GM12878 (cell line): ENCODE measurements at regions not wholly inside any gene's neighbourhood (a gene's known extent, or its start where the extent isn't known, plus 50 kb on each side); places are given as distances from the start of the nearest gene placed in this dataset.

Source experiments
- ATAC-seq: fragments of 200-7000 bp; cut with Tn5 transposase; 3 replicates; pipeline ENCODE4 v1.9.1; 2020; ENCODE audit warnings: mild to moderate bottlenecking, moderate library complexity
- BruUV-seq: library from RNA; stranded (reverse); fragments of 400-500 nt; replicated peaks from 2 replicates; lab custom pipeline; 2021; lab: Mats Ljungman, UMichigan
- CTCF ChIA-PET: fragments of 300-600 bp; sonication (Branson Sonifier 250); formaldehyde crosslinking; extraction: SDS; loops from one replicate; lab custom pipeline; 2021; ENCODE audit warnings: inconsistent platforms; lab: Yijun Ruan, JAX
- POLR2A ChIA-PET: fragments of 350-600 bp; formaldehyde crosslinking; extraction: SDS; loops from one replicate; lab custom pipeline; 2021; ENCODE audit warnings: inconsistent platforms; lab: Charles Lee
- RAD21 ChIA-PET: fragments of 300-600 bp; sonication (Branson Sonifier 250); formaldehyde crosslinking; loops from one replicate; lab custom pipeline; 2023; ENCODE audit warnings: antibody characterized with exemption; ENCODE audit not compliant: unreplicated experiment; lab: Charles Lee
- SMC1A ChIA-PET: fragments of 300-600 bp; sonication (Branson Sonifier 250); formaldehyde crosslinking; loops from one replicate; lab custom pipeline; 2023; ENCODE audit not compliant: unreplicated experiment, uncharacterized antibody; lab: Charles Lee
- DNase-seq: peaks from one replicate; pipeline ENCODE4 v3.0.0-alpha.2; 2011; ENCODE audit warnings: low read depth, low spot score
- FAIRE-seq: peaks from 3 replicates; lab custom pipeline; 2011; peaks lifted over from hg19 to GRCh38; lab: Jason Lieb, UNC
- H2AFZ ChIP-seq: 2 replicates; pipeline ENCODE4 v1.6.0; 2011; ENCODE audit warnings: low read depth, low read length, control low read depth; ENCODE audit not compliant: control insufficient read depth
- H3K27ac ChIP-seq: 2 replicates; pipeline ENCODE4 v1.5.1; 2011; ENCODE audit warnings: control low read depth; ENCODE audit not compliant: control insufficient read depth, insufficient read depth
- H3K27me3 ChIP-seq, 2 experiments: replicated peaks in 1 of 2; 2 replicates each; pipeline versions ENCODE4 v1.6.0 to v1.6.1; 2011; ENCODE audit warnings: low read length in 1 of 2; ENCODE audit not compliant: control insufficient read depth in 2 of 2, insufficient read depth in 2 of 2
- H3K36me3 ChIP-seq, 2 experiments: 2 replicates each; pipeline ENCODE4 v1.5.1; 2011; ENCODE audit warnings: low read length in 1 of 2; ENCODE audit not compliant: control insufficient read depth in 2 of 2, insufficient read depth in 2 of 2
- H3K4me1 ChIP-seq: 2 replicates; pipeline ENCODE4 v1.6.1; 2011; ENCODE audit warnings: mild to moderate bottlenecking, low read length, moderate library complexity, mixed read lengths; ENCODE audit not compliant: control insufficient read depth, insufficient read depth
- H3K4me2 ChIP-seq: 2 replicates; pipeline ENCODE4 v1.6.0; 2011; ENCODE audit warnings: control low read depth; ENCODE audit not compliant: control insufficient read depth, insufficient read depth
- H3K4me3 ChIP-seq: fragments of 200-600 bp; sonication (generic); 2 replicates; pipeline ENCODE4 v1.5.1; 2016
- H3K79me2 ChIP-seq: 2 replicates; pipeline ENCODE4 v1.6.0; 2011; ENCODE audit warnings: low read length; ENCODE audit not compliant: control insufficient read depth, insufficient read depth
- H3K9ac ChIP-seq: 2 replicates; pipeline ENCODE4 v1.8.0; 2011; ENCODE audit warnings: low read length, control low read depth, mixed read lengths; ENCODE audit not compliant: control insufficient read depth, insufficient read depth
- H3K9me3 ChIP-seq: replicated peaks from 3 replicates; pipeline ENCODE4 v1.5.1; 2011; ENCODE audit warnings: mild to moderate bottlenecking, low read length; ENCODE audit not compliant: control insufficient read depth, insufficient read depth
- H4K20me1 ChIP-seq: 2 replicates; pipeline ENCODE4 v1.6.0; 2011; ENCODE audit not compliant: control insufficient read depth, insufficient read depth
- BHLHE40 ChIP-seq, 2 experiments: fragments of 450-650 bp in 1 of 2; IDR thresholded peaks; 2 replicates each; pipeline ENCODE4 v1.6.1; 2011 to 2017; ENCODE audit warnings: low read depth in 2 of 2, borderline replicate concordance in 1 of 2, improper control_type of control experiment in 1 of 2, low read length in 1 of 2, mild to moderate bottlenecking in 1 of 2
- CEBPB ChIP-seq, 2 experiments: fragments of 150-350 bp in 1 of 2; IDR thresholded peaks; 2 replicates each; pipeline ENCODE4 v1.6.1; 2012 to 2014; ENCODE audit warnings: low read depth in 2 of 2, low read length in 2 of 2, borderline replicate concordance in 1 of 2, inconsistent platforms in 1 of 2
- CEBPZ ChIP-seq: fragments of 150-350 bp; IDR thresholded peaks from 2 replicates; pipeline ENCODE4 v1.6.1; 2016; ENCODE audit warnings: low read depth, low read length
- IRF4 ChIP-seq: IDR thresholded peaks from 2 replicates; pipeline ENCODE4 v1.6.1; 2011; ENCODE audit warnings: low read depth, low read length
- JUNB ChIP-seq: IDR thresholded peaks from 2 replicates; pipeline ENCODE4 v1.6.1; 2016; ENCODE audit warnings: antibody characterized with exemption, mild to moderate bottlenecking
- KAT2A ChIP-seq: conservative IDR thresholded peaks from 2 replicates; pipeline ENCODE4 v1.6.1; 2011; ENCODE audit warnings: low read depth, low read length; ENCODE audit not compliant: control insufficient read depth
- KDM1A ChIP-seq: fragments of 200-600 bp; sonication (generic); IDR thresholded peaks from 2 replicates; pipeline ENCODE4 v1.6.1; 2016; ENCODE audit warnings: borderline replicate concordance
- KLF5 ChIP-seq: fragments of 450-650 bp; IDR thresholded peaks from 2 replicates; pipeline ENCODE4 v1.6.1; 2014; ENCODE audit warnings: mild to moderate bottlenecking; ENCODE audit not compliant: partially characterized antibody
- NR2C1 ChIP-seq: fragments of 450-650 bp; IDR thresholded peaks from 2 replicates; pipeline ENCODE4 v1.6.1; 2017; ENCODE audit warnings: antibody characterized with exemption, mild to moderate bottlenecking, moderate library complexity
- NR2C2 ChIP-seq: IDR thresholded peaks from 2 replicates; pipeline ENCODE4 v1.6.1; 2011; ENCODE audit warnings: borderline replicate concordance, low read depth; ENCODE audit not compliant: control insufficient read depth, insufficient read length
- RCOR1 ChIP-seq: conservative IDR thresholded peaks from 2 replicates; pipeline ENCODE4 v1.6.1; 2012; ENCODE audit warnings: low read depth, low read length, improper control_type of control experiment
- RELA ChIP-seq: fragments of 450-650 bp; IDR thresholded peaks from 2 replicates; pipeline ENCODE4 v1.8.0; 2014; ENCODE audit warnings: borderline replicate concordance; ENCODE audit not compliant: partially characterized antibody
- RUNX3 ChIP-seq: IDR thresholded peaks from 2 replicates; pipeline ENCODE4 v1.6.1; 2012; ENCODE audit warnings: low read length, inconsistent platforms
- TCF7 ChIP-seq: IDR thresholded peaks from 2 replicates; pipeline ENCODE4 v1.6.1; 2014; ENCODE audit warnings: antibody characterized with exemption, borderline replicate concordance
- ZBED1 ChIP-seq: IDR thresholded peaks from 2 replicates; pipeline ENCODE4 v1.6.1; 2016; ENCODE audit warnings: borderline replicate concordance
- WGBS: methylation state at CpG from one replicate; pipeline ENCODE4 v1.1.6; 2016; ENCODE audit warnings: low lambda C conversion rate; ENCODE audit not compliant: insufficient replicate concordance, insufficient coverage; ENCODE audit errors: missing lambda C conversion rate; 5-methylcytosine and 5-hydroxymethylcytosine counted together
- in situ Hi-C: fragments of 300-500 bp; cut with MboI; formaldehyde crosslinking; loops from 9 replicates; pipeline ENCODE4 v1.14.3; 2018; ENCODE audit warnings: mixed read lengths
- intact Hi-C: fragments of 100-400 bp; cut with micrococcal nuclease; formaldehyde crosslinking; loops from one replicate; pipeline ENCODE4 v1.14.2; 2022; ENCODE audit not compliant: unreplicated experiment

GRCh38 chrX:39643550-39643949 is 454.2 kb downstream of the BCOR start:
- BruUV-seq = no TSS peak
- SMC1A ChIA-PET = interaction anchor here (1.0 kb wide), 1 partner anchor 10 kb away, joined by 3 read pairs; no protein-coding TSS in a partner anchor
- intact Hi-C loops (no loop called here), in situ Hi-C loops (no loop called here)
- DNase-seq = no peak
- WGBS = 23% methylated on average over 3 of the region's 3 CpGs
- H3K27ac ChIP-seq = no peak overlapping the region
- H3K4me2 ChIP-seq = no peak overlapping the region
- H2AFZ ChIP-seq = no peak overlapping the region
- FAIRE-seq = no peak
- RAD21 ChIA-PET = no interaction called here
- CTCF ChIA-PET = no interaction called here
- H3K79me2 ChIP-seq = no peaks in the 10 kb centered on the region
- POLR2A ChIA-PET = no interaction called here
- H3K27me3 ChIP-seq = no peaks in the 10 kb centered on the region
- H3K9me3 ChIP-seq = no peaks in the 10 kb centered on the region; the same call in 2 of the 3 replicates
- ATAC-seq = no peak
- no peaks in the 10 kb centered on the region; the same call in 1 of the 2 replicates for H3K4me1 ChIP-seq
- no peak overlapping the region for H3K9ac ChIP-seq
- H4K20me1 ChIP-seq = no peaks in the 10 kb centered on the region
- no peak for TF ChIP-seq IRF4
- no peak for TF ChIP-seq RCOR1
- no peak for TF ChIP-seq ZBED1
- no peak for TF ChIP-seq KDM1A
- no peak for TF ChIP-seq CEBPZ
- no peak for TF ChIP-seq NR2C2
- TF ChIP-seq BHLHE40 (IDR thresholded peaks at IDR 0.05; ENCODE audit: borderline replicate concordance in 1 of 2, low read depth in 2 of 2, low read length in 1 of 2) = no peak
- no peak for TF ChIP-seq KLF5
- no peak for TF ChIP-seq RELA
- TF ChIP-seq NR2C1 = no peak
- no peak for TF ChIP-seq TCF7
- no peak for TF ChIP-seq JUNB
- TF ChIP-seq CEBPB (IDR thresholded peaks at IDR 0.05; ENCODE audit: borderline replicate concordance in 1 of 2, low read depth in 2 of 2, low read length in 2 of 2) = no peak
- no peak for TF ChIP-seq KAT2A
- no peak for TF ChIP-seq RUNX3
- no peak overlapping the region for H3K4me3 ChIP-seq
- no peaks in the 10 kb centered on the region for H3K36me3 ChIP-seq
